PC-9 (cell line): ENCODE measurements at regions not wholly inside any gene's neighbourhood (a gene's known extent, or its start where the extent isn't known, plus 50 kb on each side); places are given as distances from the start of the nearest gene placed in this dataset.

ENCODE experiments used
- EZH2 ChIP-seq: fragments of 200-600 bp; sonication (generic); IDR thresholded peaks from 2 replicates; pipeline ENCODE4 v1.8.0; 2017; ENCODE audit warnings: antibody characterized with exemption, low read depth
- TF ChIP-seq, protein P1 (sequence below): fragments of 200-600 bp; sonication (generic); conservative IDR thresholded peaks from 2 replicates; pipeline ENCODE4 v1.6.1; 2017; ENCODE audit warnings: mixed run types, antibody characterized with exemption, mild to moderate bottlenecking, moderate library complexity

DNA sequence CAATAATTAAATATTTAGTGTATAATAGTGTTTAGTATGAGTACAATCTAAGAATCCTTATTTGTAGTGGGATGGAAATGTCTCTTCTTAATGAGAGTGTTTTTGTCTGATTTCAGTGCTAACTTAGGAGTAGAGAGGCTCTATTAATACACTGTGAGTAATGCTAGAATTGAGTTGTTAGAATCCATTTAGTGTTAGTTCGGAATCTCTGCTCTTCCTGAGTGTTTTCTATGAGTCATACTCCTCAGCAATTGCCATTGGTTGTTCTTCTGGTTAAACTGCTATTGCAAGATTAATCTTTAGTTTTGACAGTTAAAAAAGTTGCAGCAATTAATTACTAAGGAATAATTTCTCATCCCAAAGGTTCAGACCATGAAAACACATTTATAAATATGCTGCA, 828.6 kb upstream of the POU3F3 start:
- TF ChIP-seq, protein P1, sequence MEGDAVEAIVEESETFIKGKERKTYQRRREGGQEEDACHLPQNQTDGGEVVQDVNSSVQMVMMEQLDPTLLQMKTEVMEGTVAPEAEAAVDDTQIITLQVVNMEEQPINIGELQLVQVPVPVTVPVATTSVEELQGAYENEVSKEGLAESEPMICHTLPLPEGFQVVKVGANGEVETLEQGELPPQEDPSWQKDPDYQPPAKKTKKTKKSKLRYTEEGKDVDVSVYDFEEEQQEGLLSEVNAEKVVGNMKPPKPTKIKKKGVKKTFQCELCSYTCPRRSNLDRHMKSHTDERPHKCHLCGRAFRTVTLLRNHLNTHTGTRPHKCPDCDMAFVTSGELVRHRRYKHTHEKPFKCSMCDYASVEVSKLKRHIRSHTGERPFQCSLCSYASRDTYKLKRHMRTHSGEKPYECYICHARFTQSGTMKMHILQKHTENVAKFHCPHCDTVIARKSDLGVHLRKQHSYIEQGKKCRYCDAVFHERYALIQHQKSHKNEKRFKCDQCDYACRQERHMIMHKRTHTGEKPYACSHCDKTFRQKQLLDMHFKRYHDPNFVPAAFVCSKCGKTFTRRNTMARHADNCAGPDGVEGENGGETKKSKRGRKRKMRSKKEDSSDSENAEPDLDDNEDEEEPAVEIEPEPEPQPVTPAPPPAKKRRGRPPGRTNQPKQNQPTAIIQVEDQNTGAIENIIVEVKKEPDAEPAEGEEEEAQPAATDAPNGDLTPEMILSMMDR, result no peak
- TF ChIP-seq EZH2, result no peak
